ENCODE measurements at regions not wholly inside any gene's neighbourhood (a gene's known extent, or its start where the extent isn't known, plus 50 kb on each side); places are given as distances from the start of the nearest gene placed in this dataset.
A peak's percentile ranks its signal among the peaks of the same experiment; 100 is the strongest.

- no peak for FAIRE-seq
- no peak for DNase-seq (ENCODE audit: low spot score in 2 of 2)
Observed at GRCh38 chr11:91786097-91786496, 438.5 kb upstream of the FAT3 start.

- FAIRE-seq (no peak), DNase-seq (ENCODE audit: low spot score in 2 of 2) (no peak)
Observed at GRCh38 chr11:91783173-91783572, 441.4 kb upstream of the FAT3 start.

GRCh38 chr11:91778758-91779157, 445.9 kb upstream of the FAT3 start:
- no peak for FAIRE-seq
- DNase-seq (ENCODE audit: low spot score in 2 of 2) = no peak

- DNase-seq (ENCODE audit: low spot score in 2 of 2) = peak in 1 of 2 donors; percentile 5
- no peak for FAIRE-seq
Observed at GRCh38 chr11:91776655-91777054, 448.0 kb upstream of the FAT3 start.

GRCh38 chr11:91773090-91773489, 451.5 kb upstream of the FAT3 start:
- FAIRE-seq = no peak
- DNase-seq (ENCODE audit: low spot score in 2 of 2) = no peak

GRCh38 chr11:91771961-91772360, 452.7 kb upstream of the FAT3 start:
- no peak for DNase-seq (ENCODE audit: low spot score in 2 of 2)
- FAIRE-seq = no peak

GRCh38 chr11:91768783-91769182, 455.8 kb upstream of the FAT3 start:
- FAIRE-seq = no peak

GRCh38 chr11:91763331-91763730, 461.3 kb upstream of the FAT3 start:
- FAIRE-seq = no peak

More at GRCh38 chr11:91768783-91769182, 455.8 kb upstream of the FAT3 start:
- no peak for DNase-seq (ENCODE audit: low spot score in 2 of 2)

GRCh38 chr11:91761406-91762025, 463.1 kb upstream of the FAT3 start:
- FAIRE-seq (no peak), DNase-seq (ENCODE audit: low spot score in 2 of 2) (no peak)

More at GRCh38 chr11:91763331-91763730, 461.3 kb upstream of the FAT3 start:
- no peak for DNase-seq (ENCODE audit: low spot score in 2 of 2)

GRCh38 chr11:91756829-91757480, 467.7 kb upstream of the FAT3 start:
- no peak for FAIRE-seq

GRCh38 chr11:91755951-91756707, 468.5 kb upstream of the FAT3 start:
- DNase-seq (ENCODE audit: low spot score in 2 of 2) (no peak), FAIRE-seq (no peak)

More at GRCh38 chr11:91756829-91757480, 467.7 kb upstream of the FAT3 start:
- no peak for DNase-seq (ENCODE audit: low spot score in 2 of 2)

- no peak for DNase-seq (ENCODE audit: low spot score in 2 of 2)
- FAIRE-seq = no peak
Observed at GRCh38 chr11:91755526-91755925, 469.1 kb upstream of the FAT3 start.

GRCh38 chr11:91749251-91749650, 475.4 kb upstream of the FAT3 start:
- FAIRE-seq = no peak
- DNase-seq (ENCODE audit: low spot score in 2 of 2) = no peak

GRCh38 chr11:91742155-91742554, 482.5 kb upstream of the FAT3 start:
- FAIRE-seq (no peak), DNase-seq (ENCODE audit: low spot score in 2 of 2) (no peak)

GRCh38 chr11:91731051-91731450, 493.6 kb upstream of the FAT3 start:
- FAIRE-seq = no peak
- DNase-seq (ENCODE audit: low spot score in 2 of 2) = no peak

- FAIRE-seq (no peak), DNase-seq (ENCODE audit: low spot score in 2 of 2) (no peak)
Observed at GRCh38 chr11:91730620-91731019, 494.0 kb upstream of the FAT3 start.

- DNase-seq (ENCODE audit: low spot score in 2 of 2) = no peak
Observed at GRCh38 chr11:91730057-91730456, 494.6 kb upstream of the FAT3 start.

GRCh38 chr11:91717169-91717568, 507.4 kb upstream of the FAT3 start:
- DNase-seq (ENCODE audit: low spot score in 2 of 2) (no peak), FAIRE-seq (no peak)

More at GRCh38 chr11:91730057-91730456, 494.6 kb upstream of the FAT3 start:
- FAIRE-seq = no peak

- FAIRE-seq = no peak
- no peak for DNase-seq (ENCODE audit: low spot score in 2 of 2)
Observed at GRCh38 chr11:91707652-91708482, 516.8 kb upstream of the FAT3 start.

GRCh38 chr11:91703042-91703441, 521.6 kb upstream of the FAT3 start:
- FAIRE-seq (no peak), DNase-seq (ENCODE audit: low spot score in 2 of 2) (no peak)

- DNase-seq (ENCODE audit: low spot score in 2 of 2) (no peak), FAIRE-seq (no peak)
Observed at GRCh38 chr11:91700854-91701253, 523.8 kb upstream of the FAT3 start.
